ENCODE measurements at regions not wholly inside any gene's neighbourhood (a gene's known extent, or its start where the extent isn't known, plus 50 kb on each side); places are given as distances from the start of the nearest gene placed in this dataset.
"Not testable (repeated sequence)": the region's sequence is repeated elsewhere in the genome, so short reads cannot be mapped to it uniquely, and the experiment has no call there.

GRCh38 chr1:145475369-145475915 is 50.0 kb upstream of the NBPF20 start:
- not testable (repeated sequence) for TF ChIP-seq CTCF, POLR2AphosphoS5, POLR2A (IDR thresholded peaks at IDR 0.05)

All from prostate gland (tissue), 2 donors.